H1 (cell line): ENCODE measurements at regions not wholly inside any gene's neighbourhood (a gene's known extent, or its start where the extent isn't known, plus 50 kb on each side); places are given as distances from the start of the nearest gene placed in this dataset.
A peak's percentile ranks its signal among the peaks of the same experiment; 100 is the strongest.
"Not testable (repeated sequence)": the region's sequence is repeated elsewhere in the genome, so short reads cannot be mapped to it uniquely, and the experiment has no call there.

Source experiments
- CTCF ChIA-PET: fragments of 300-600 bp; sonication (Branson Sonifier 250); formaldehyde crosslinking; loops from one replicate; lab custom pipeline; 2021; ENCODE audit not compliant: partially characterized antibody; lab: Charles Lee
- POLR2A ChIA-PET: fragments of 300-600 bp; sonication (Branson Sonifier 250); formaldehyde crosslinking; loops from one replicate; lab custom pipeline; 2021; ENCODE audit warnings: inconsistent platforms; ENCODE audit not compliant: partially characterized antibody; lab: Charles Lee
- DNase-seq, 2 experiments: peaks; one replicate each; pipeline versions ENCODE4 v3.0.0 to v3.0.0-alpha.2; 2010 to 2022; ENCODE audit warnings: low spot score in 2 of 2, low read depth in 1 of 2, mixed read lengths in 1 of 2
- FAIRE-seq: peaks from 2 replicates; lab custom pipeline; 2011; peaks lifted over from hg19 to GRCh38; lab: Jason Lieb, UNC
- H2AFZ ChIP-seq: 2 replicates; pipeline ENCODE4 v1.8.1; 2012; ENCODE audit warnings: low read length, inconsistent platforms
- H2AK5ac ChIP-seq: 2 replicates; pipeline ENCODE4 v1.6.1; 2013; ENCODE audit warnings: low read depth, low read length
- H2BK120ac ChIP-seq: replicated peaks from 2 replicates; pipeline ENCODE3; 2013; ENCODE audit warnings: low read depth, low read length, inconsistent platforms
- H2BK12ac ChIP-seq: 2 replicates; pipeline ENCODE4 v1.6.1; 2013; ENCODE audit warnings: low read depth, low read length
- H2BK15ac ChIP-seq: 2 replicates; pipeline ENCODE4 v1.6.1; 2013; ENCODE audit warnings: low read length
- H2BK20ac ChIP-seq: 2 replicates; pipeline ENCODE4 v1.6.1; 2013; ENCODE audit warnings: low read length
- H2BK5ac ChIP-seq: 2 replicates; pipeline ENCODE4 v1.6.1; 2013; ENCODE audit warnings: low read depth, low read length
- H3K14ac ChIP-seq: 2 replicates; pipeline ENCODE4 v1.6.1; 2013; ENCODE audit warnings: inconsistent platforms; ENCODE audit not compliant: insufficient read length
- H3K18ac ChIP-seq: 2 replicates; pipeline ENCODE4 v1.6.1; 2013; ENCODE audit warnings: low read length; ENCODE audit errors: extremely low read depth
- H3K23ac ChIP-seq: 2 replicates; pipeline ENCODE4 v1.6.1; 2013; ENCODE audit warnings: inconsistent platforms; ENCODE audit not compliant: insufficient read length
- H3K23me2 ChIP-seq: 2 replicates; pipeline ENCODE4 v1.6.1; 2013; ENCODE audit warnings: low read depth, low read length
- H3K27ac ChIP-seq: 2 replicates; pipeline ENCODE4 v1.6.1; 2011; ENCODE audit warnings: low read depth, low read length, inconsistent platforms
- H3K27me3 ChIP-seq, 4 experiments: replicated peaks in 1 of 4; 1 replicate in 1 of 4; 2 replicates in 3 of 4; pipeline versions ENCODE4 v1.6.1 to v1.8.1; 2011 to 2013; ENCODE audit warnings: low read length in 3 of 4, mild to moderate bottlenecking in 3 of 4, inconsistent platforms in 2 of 4, mixed read lengths in 2 of 4, moderate library complexity in 1 of 4; ENCODE audit not compliant: control insufficient read depth in 3 of 4, insufficient read depth in 3 of 4; ENCODE audit errors: extremely low read depth in 1 of 4
- H3K36me3 ChIP-seq, 4 experiments: 2 replicates each; pipeline versions ENCODE4 v1.6.1 to v1.8.1; 2011 to 2013; ENCODE audit warnings: mild to moderate bottlenecking in 4 of 4, low read length in 3 of 4, moderate library complexity in 2 of 4, control low read depth in 1 of 4, inconsistent platforms in 1 of 4; ENCODE audit not compliant: insufficient read depth in 4 of 4, control insufficient read depth in 2 of 4
- H3K4ac ChIP-seq: replicated peaks from 2 replicates; pipeline ENCODE3; 2013; ENCODE audit warnings: low read length, low read depth, mixed read lengths, inconsistent platforms; ENCODE audit not compliant: insufficient read length
- H3K4me1 ChIP-seq, 4 experiments: replicated peaks in 1 of 4; 1 replicate in 1 of 4; 2 replicates in 3 of 4; pipeline versions ENCODE4 v1.6.1 to v1.8.1; 2011 to 2013; ENCODE audit warnings: low read length in 3 of 4, inconsistent platforms in 2 of 4, mixed read lengths in 1 of 4; ENCODE audit not compliant: insufficient read depth in 4 of 4, control insufficient read depth in 3 of 4
- H3K4me2 ChIP-seq, 2 experiments: 2 replicates each; pipeline versions ENCODE4 v1.6.1 to v1.8.1; 2011 to 2013; ENCODE audit warnings: low read depth in 2 of 2, low read length in 2 of 2, control low read depth in 1 of 2, inconsistent platforms in 1 of 2, mild to moderate bottlenecking in 1 of 2; ENCODE audit not compliant: insufficient read depth in 1 of 2
- H3K4me3 ChIP-seq, 4 experiments: fragments of 200-600, 300-600 bp in 1 of 4; sonication (generic), shearing (Covaris generic), sonication (Bioruptor Twin) in 1 of 4; 2 replicates each; pipeline versions ENCODE4 v1.5.1 to v1.8.1; 2011 to 2016; ENCODE audit warnings: low read length in 4 of 4, low read depth in 3 of 4, control low read depth in 2 of 4, inconsistent platforms in 2 of 4, mild to moderate bottlenecking in 2 of 4, mixed read lengths in 1 of 4, moderate library complexity in 1 of 4; ENCODE audit not compliant: insufficient read depth in 2 of 4; ENCODE audit errors: extremely low read depth in 1 of 4
- H3K56ac ChIP-seq: replicated peaks from 2 replicates; pipeline ENCODE3; 2013; ENCODE audit warnings: low read depth, mild to moderate bottlenecking, mixed read lengths, low read length, inconsistent platforms; ENCODE audit not compliant: insufficient read length
- H3K79me1 ChIP-seq: 2 replicates; pipeline ENCODE4 v1.6.1; 2013; ENCODE audit warnings: low read depth, low read length, control low read depth
- H3K79me2 ChIP-seq, 2 experiments: 2 replicates each; pipeline versions ENCODE4 v1.6.1 to v1.8.1; 2012 to 2013; ENCODE audit warnings: low read length in 2 of 2, mild to moderate bottlenecking in 2 of 2, inconsistent platforms in 1 of 2; ENCODE audit not compliant: insufficient read depth in 2 of 2, control insufficient read depth in 1 of 2
- H3K9ac ChIP-seq, 4 experiments: replicated peaks in 1 of 4; 1 replicate in 1 of 4; 2 replicates in 3 of 4; pipeline versions ENCODE4 v1.6.1 to v1.8.1; 2011 to 2013; ENCODE audit warnings: low read depth in 3 of 4, low read length in 3 of 4, control low read depth in 2 of 4, mild to moderate bottlenecking in 2 of 4, moderate library complexity in 2 of 4, inconsistent platforms in 1 of 4; ENCODE audit errors: extremely low read depth in 1 of 4
- H3K9me3 ChIP-seq, 2 experiments: 2 replicates each; pipeline versions ENCODE4 v1.6.1 to v1.8.1; 2012 to 2013; ENCODE audit warnings: mild to moderate bottlenecking in 2 of 2, moderate library complexity in 2 of 2, control low read depth in 1 of 2, inconsistent platforms in 1 of 2, low read depth in 1 of 2, low read length in 1 of 2, mixed read lengths in 1 of 2; ENCODE audit not compliant: insufficient read depth in 2 of 2
- H4K20me1 ChIP-seq, 2 experiments: replicated peaks in 1 of 2; 2 replicates each; pipeline versions ENCODE3 to v1.8.1; 2011 to 2013; ENCODE audit warnings: inconsistent platforms in 2 of 2, low read length in 2 of 2, mild to moderate bottlenecking in 1 of 2; ENCODE audit not compliant: insufficient read depth in 2 of 2, control insufficient read depth in 1 of 2
- H4K5ac ChIP-seq: 2 replicates; pipeline ENCODE4 v1.6.1; 2013; ENCODE audit warnings: low read length, low read depth, mixed read lengths, inconsistent platforms; ENCODE audit not compliant: insufficient read length
- H4K8ac ChIP-seq: 2 replicates; pipeline ENCODE4 v1.8.0; 2013; ENCODE audit warnings: mild to moderate bottlenecking, moderate library complexity, low read length, inconsistent platforms; ENCODE audit not compliant: insufficient read depth; ENCODE audit errors: extremely low read depth
- H4K91ac ChIP-seq: replicated peaks from 2 replicates; pipeline ENCODE3; 2013; ENCODE audit warnings: low read length, mixed read lengths, inconsistent platforms; ENCODE audit not compliant: insufficient read length
- WGBS, 2 experiments: shearing (Covaris generic) in 1 of 2; methylation state at CpG; one replicate each; pipeline versions ENCODE4 v1.1.6 to v1.1.7; 2013 to 2015; ENCODE audit warnings: low lambda C conversion rate in 2 of 2, mixed read lengths in 2 of 2, inconsistent platforms in 1 of 2, low coverage in 1 of 2, missing lambda C conversion rate in 1 of 2; ENCODE audit not compliant: insufficient replicate concordance in 2 of 2, insufficient coverage in 1 of 2, insufficient read length in 1 of 2; ENCODE audit errors: extremely low coverage in 1 of 2, missing lambda C conversion rate in 1 of 2; 5-methylcytosine and 5-hydroxymethylcytosine counted together

DNA sequence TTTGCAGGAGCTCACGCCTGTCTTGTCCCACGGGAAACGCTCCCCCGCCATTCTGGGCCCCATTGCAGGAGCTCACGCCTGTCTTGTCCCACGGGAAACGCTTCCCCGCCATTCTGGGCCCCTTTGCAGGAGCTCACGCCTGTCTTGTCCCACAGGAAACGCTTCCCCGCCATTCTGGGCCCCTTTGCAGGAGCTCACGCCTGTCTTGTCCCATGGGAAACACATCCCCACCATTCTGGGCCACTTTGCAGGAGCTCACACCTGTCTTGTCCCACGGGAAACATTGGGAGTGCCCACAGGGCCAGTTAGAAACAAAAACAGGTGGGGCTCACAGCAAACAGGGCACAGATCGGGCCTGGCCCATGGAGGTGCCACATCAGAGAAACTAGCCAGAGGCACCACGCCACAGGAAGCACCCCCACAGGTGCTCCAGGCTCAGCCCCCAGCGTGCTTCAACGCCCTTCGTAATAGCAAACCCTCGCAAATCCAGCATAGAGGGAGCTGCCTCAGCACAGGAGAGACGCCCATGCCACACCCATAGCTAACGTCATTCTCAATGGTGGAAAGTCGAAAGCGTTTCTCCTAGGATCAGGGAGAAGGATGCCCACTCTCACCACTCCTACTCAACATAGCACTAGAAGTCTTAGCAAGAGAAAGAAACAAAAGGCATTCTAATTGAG lies 218.2 kb upstream of the FRG1 start:
- H4K91ac ChIP-seq, H3K14ac ChIP-seq, H3K27me3 ChIP-seq, H4K5ac ChIP-seq, H3K27ac ChIP-seq, H3K4ac ChIP-seq, H3K79me1 ChIP-seq, H3K56ac ChIP-seq, H3K36me3 ChIP-seq, H3K18ac ChIP-seq, H2BK20ac ChIP-seq, H4K8ac ChIP-seq, FAIRE-seq, H3K4me1 ChIP-seq, H3K23me2 ChIP-seq, H2BK15ac ChIP-seq, DNase-seq, H3K23ac ChIP-seq, H3K79me2 ChIP-seq, H3K9me3 ChIP-seq, H2AK5ac ChIP-seq, H4K20me1 ChIP-seq, H2BK12ac ChIP-seq, H2BK5ac ChIP-seq, H2BK120ac ChIP-seq, H3K9ac ChIP-seq, POLR2A ChIA-PET: not testable (repeated sequence)
- 91% methylated on average over 14 of the region's 23 CpGs; no CpG with 5 or more reads in 1 of the 2 experiments for whole genome bisulfite sequencing, 2 experiments
- H3K4me2 ChIP-seq = peak overlapping the region in 1 of 2 experiments; percentile 52; a peak in 1 of 4 replicates
- CTCF ChIA-PET = interaction anchor here (0.7 kb wide), 1 partner anchor 162 kb away, joined by 3 read pairs; no protein-coding TSS in a partner anchor
- peak overlapping the region; percentile 62; the same call in 1 of the 2 replicates for H2AFZ ChIP-seq
- peak overlapping the region in 1 of 4 experiments; percentile 48; a peak in 1 of 8 replicates for H3K4me3 ChIP-seq
